HG03039 (cell line): ENCODE measurements at regions not wholly inside any gene's neighbourhood (a gene's known extent, or its start where the extent isn't known, plus 50 kb on each side); places are given as distances from the start of the nearest gene placed in this dataset.

Experiments
- ATAC-seq: cut with Tn5 transposase; IDR thresholded peaks from one replicate; pipeline ENCODE4 v1.9.1; 2021; ENCODE audit warnings: mild to moderate bottlenecking, moderate library complexity; ENCODE audit not compliant: unreplicated experiment

DNA sequence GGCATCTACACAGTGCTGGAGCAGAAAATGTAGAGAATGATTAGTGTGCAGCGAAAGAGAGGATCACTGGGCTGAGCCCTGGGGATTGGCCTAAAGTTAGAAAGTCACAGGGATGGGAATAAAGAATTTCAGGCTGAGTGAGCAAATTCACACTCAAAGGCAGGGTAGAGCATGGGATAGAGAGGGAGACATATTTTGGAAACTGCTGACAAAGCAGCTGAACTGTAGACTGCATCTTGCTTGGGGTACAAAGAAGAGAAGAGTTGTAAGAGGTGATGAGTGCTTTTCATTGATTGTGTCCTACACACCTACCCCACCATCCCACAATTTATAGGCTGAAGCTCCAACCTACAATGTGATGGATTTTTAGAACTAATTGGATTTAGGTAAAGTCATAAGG, 677.8 kb downstream of the TAF11L14 start:
- ATAC-seq = no peak

GRCh38 chr5:18314192-18314778, 680.0 kb downstream of the TAF11L14 start:
- ATAC-seq = no peak

- ATAC-seq = no peak
Observed at GRCh38 chr5:18321262-18321942, 687.1 kb downstream of the TAF11L14 start.

DNA sequence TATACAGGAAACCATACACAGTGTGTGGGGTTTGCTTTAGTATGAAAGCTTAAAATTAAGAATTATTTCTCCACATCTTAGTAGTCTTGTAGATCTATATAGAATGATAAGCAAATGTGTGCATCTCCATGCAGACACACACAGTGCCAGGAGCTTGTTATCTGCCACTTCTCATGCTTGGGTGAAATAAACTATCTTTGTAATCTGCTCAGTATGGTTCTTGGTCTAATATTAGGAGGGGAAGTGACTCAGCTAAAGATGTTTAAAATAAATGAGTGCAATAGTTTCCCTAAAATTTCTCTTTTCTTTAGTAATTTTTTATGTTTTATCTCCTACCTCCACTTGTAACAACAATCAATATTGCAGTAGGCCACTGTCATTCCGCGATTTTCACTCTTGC, 689.6 kb downstream of the TAF11L14 start:
- ATAC-seq = no peak

DNA sequence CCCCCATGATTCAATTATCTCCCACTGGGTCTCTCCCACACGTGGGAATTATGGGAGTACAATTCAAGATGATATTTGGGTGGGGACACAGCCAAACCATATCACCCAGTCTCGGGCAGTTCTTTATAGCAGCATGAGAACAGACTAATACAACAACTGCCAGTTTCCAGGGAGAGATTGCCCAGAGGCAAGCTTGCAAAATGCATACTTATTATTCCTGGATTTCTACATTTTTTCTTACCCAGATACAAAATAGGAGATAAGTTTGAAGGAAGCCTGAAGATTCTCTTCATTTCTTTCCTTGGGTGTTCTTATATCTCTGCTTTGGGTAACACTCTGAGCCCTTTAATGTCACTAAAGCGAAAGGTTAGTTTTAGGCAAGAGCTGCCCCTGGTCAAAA, 691.2 kb downstream of the TAF11L14 start:
- ATAC-seq = no peak

DNA sequence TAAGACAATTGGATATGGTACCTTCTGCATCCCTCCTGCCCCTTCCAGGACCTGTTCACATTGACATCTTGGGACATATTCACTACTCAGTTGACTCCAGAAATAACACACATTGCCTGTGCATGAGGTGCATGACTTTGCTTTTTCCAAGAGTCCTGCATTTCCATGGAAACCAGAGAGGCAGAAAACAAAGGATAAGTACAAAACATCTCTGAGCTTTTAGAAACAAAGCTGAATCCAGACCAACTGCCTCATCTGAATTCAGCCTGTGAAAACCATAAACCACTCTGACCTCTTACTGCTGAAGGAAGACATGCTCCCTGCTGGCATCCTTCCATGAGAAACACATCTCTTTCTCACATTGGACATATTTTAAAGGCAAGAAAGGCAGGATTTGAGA, 695.1 kb downstream of the TAF11L14 start:
- ATAC-seq = no peak

DNA sequence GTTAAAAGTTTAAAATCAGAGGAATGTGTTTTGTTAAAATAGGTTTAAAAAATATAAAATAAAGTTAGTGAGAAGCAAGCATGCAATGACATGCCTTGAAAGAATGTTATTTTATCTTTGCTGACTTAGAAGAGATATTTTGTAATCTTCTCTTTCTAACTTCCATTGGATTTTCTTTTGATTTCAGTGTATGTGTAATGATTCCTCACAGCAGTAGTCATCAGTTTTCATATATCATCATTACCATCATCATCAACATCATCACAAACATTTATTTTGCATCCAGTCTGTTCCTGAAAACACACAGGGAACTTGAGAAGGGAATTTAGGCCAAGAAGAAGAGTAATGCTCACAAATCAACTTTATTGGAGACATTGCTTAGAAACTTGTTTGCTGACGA, 699.6 kb downstream of the TAF11L14 start:
- ATAC-seq = no peak

- no peak for ATAC-seq
Observed at GRCh38 chr5:18334949-18335348, 700.7 kb downstream of the TAF11L14 start.

- ATAC-seq = no peak
Observed at GRCh38 chr5:18354828-18355227, 720.6 kb downstream of the TAF11L14 start.

DNA sequence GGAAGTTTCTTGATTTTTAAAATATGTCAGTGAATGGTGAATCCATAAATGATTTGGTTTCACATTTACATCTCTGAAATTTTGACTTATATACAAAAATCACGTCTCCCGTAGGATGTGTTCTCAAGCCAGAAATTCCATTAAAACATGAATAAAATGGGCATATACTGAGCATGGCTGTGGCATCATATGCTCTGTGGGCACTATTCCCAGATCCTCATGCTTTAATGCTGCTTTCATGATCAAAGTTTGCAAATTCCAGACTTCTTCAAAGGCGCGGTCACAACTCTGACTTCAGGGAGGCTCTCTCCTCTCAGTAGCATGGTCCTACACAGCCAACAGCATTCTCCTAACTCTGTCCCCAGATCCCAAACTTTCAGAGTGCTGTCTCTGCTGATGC, 723.2 kb downstream of the TAF11L14 start:
- no peak for ATAC-seq

GRCh38 chr5:18366234-18366633, 732.0 kb downstream of the TAF11L14 start:
- no peak for ATAC-seq

- no peak for ATAC-seq
Observed at GRCh38 chr5:18370531-18370930, 736.3 kb downstream of the TAF11L14 start.

DNA sequence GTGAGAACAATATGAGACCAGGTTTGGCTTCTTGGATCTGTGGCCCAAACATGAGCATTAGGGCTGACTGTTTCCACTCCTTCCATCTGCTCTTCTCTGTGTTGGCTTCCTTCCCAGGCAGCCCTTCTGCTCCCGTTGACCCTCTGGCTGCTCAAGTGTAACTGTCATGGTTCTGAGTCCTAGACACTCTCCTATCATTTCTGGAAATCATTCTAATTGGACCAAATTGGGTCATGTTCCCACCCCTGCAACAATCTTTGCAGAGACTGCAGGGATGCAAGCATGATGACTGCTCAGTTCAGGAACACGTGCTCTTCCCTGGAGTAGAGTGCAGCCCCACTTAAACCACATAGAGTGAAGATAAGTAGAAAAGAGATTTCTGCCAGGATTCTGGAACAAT, 741.4 kb downstream of the TAF11L14 start:
- ATAC-seq = no peak

- ATAC-seq = no peak
Observed at GRCh38 chr5:18378066-18378465, 743.8 kb downstream of the TAF11L14 start.

GRCh38 chr5:18379189-18379588, 744.9 kb downstream of the TAF11L14 start:
- ATAC-seq = no peak

DNA sequence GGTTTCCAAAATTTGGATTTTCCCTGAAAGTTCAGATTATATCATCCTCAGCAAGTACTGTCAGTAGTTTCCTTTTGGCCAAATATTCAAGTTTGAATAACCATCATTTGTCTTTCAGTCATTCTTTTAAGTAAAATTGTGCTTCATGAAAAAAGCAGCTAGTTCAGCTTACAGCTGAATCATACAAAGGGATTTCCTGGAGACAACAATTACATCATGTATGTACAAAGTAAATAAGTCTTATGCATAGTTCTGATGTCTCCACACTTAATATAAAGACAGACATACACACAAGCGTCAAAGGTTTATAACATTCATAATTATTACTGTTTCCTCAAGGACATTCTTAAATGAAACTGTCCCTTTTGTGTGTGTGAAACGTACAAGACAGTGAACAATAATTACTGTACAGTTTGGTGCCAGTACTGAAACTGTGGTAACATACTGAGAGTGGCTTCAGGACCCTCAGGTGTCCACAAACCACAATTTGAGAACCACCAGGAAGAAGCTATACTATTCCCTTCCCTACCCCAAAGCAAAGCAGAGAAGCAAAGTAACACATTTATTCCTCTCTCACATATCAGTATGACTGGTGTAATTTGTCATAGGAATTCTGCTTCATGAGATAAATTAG, 746.6 kb downstream of the TAF11L14 start:
- ATAC-seq = no peak

- ATAC-seq = peak; percentile 55
Observed at GRCh38 chr5:18393565-18394442, 759.5 kb downstream of the TAF11L14 start.

- ATAC-seq = no peak
Observed at GRCh38 chr5:18394443-18394804, 760.2 kb downstream of the TAF11L14 start.

DNA sequence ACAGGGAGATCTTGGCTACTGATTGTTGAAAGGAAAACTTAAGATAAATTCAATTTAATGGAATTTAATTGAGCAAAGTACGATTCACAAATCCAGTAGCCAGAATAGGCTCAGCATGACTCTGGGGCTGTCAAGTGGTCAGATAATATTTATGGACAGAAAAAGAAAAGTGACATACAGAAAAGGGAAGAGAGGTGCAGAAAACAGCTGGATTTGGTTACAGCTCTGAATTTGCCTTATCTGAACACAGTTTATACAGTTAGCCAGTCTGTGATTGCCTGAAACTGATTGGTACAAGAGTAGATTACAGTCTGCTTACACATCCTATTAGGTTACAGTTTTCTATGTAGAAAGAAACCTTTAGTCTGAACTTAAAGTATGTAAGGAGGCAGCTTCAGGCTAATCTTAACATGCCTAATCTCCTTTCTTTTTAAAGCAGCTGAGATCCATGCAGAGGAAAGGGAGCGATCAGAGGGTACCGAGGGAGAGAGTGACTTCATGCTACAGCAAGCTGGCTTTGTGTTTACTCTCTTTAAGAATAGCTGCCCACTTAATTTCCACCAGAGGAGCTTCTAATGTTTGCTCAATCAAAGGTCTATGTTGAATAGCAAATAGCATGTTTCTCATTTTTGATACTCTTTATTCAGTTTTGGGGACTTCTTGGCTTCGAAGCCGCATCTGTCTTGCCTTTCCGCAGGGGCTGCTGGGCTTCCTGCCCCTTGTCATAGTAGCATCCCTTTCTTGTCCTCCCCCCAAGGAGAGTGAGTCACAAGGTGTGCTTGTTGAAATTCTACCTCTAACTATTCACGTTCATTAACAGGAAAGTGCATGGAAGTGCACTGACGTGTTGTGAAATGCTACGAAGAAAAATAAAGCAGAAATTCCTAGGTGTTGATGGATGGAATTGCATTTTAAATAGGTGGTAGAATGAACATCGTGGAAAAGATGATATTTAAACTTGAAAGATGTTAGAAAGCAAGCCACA, 761.2 kb downstream of the TAF11L14 start:
- ATAC-seq = no peak

- ATAC-seq = no peak
Observed at GRCh38 chr5:18397371-18397770, 763.1 kb downstream of the TAF11L14 start.
